ENCODE measurements at regions not wholly inside any gene's neighbourhood (a gene's known extent, or its start where the extent isn't known, plus 50 kb on each side); places are given as distances from the start of the nearest gene placed in this dataset.

DNA sequence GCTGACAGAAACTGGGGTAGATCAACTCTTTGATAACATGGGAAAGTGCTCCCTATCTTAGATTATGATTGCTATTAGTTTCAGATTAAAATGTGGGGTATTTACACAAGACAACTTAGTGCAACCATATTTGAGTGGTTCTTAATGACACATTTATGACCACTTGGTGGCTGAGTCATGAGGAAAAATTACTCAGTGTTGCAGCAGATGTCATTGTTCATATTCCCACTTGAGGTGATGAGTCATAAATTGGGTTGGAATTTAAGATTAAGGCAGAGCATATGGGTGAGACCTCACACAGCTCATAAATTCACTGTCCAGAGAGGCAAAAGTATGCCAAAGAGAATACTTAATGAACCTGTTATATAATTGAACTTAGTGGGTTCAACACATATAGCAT is 408.3 kb downstream of the DMRT2 start:
- TF ChIP-seq, protein P1, sequence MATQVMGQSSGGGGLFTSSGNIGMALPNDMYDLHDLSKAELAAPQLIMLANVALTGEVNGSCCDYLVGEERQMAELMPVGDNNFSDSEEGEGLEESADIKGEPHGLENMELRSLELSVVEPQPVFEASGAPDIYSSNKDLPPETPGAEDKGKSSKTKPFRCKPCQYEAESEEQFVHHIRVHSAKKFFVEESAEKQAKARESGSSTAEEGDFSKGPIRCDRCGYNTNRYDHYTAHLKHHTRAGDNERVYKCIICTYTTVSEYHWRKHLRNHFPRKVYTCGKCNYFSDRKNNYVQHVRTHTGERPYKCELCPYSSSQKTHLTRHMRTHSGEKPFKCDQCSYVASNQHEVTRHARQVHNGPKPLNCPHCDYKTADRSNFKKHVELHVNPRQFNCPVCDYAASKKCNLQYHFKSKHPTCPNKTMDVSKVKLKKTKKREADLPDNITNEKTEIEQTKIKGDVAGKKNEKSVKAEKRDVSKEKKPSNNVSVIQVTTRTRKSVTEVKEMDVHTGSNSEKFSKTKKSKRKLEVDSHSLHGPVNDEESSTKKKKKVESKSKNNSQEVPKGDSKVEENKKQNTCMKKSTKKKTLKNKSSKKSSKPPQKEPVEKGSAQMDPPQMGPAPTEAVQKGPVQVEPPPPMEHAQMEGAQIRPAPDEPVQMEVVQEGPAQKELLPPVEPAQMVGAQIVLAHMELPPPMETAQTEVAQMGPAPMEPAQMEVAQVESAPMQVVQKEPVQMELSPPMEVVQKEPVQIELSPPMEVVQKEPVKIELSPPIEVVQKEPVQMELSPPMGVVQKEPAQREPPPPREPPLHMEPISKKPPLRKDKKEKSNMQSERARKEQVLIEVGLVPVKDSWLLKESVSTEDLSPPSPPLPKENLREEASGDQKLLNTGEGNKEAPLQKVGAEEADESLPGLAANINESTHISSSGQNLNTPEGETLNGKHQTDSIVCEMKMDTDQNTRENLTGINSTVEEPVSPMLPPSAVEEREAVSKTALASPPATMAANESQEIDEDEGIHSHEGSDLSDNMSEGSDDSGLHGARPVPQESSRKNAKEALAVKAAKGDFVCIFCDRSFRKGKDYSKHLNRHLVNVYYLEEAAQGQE (IDR thresholded peaks at IDR 0.05), result no peak
- TF ChIP-seq POLR2A (IDR thresholded peaks at IDR 0.05; ENCODE audit: low read length), result no peak
- no peak for TF ChIP-seq JUNB (IDR thresholded peaks at IDR 0.05)
- TF ChIP-seq CBX8 (IDR thresholded peaks at IDR 0.05), result no peak

All from A549 (cell line).